Adrenal gland (tissue), 5 donors: ENCODE measurements at regions not wholly inside any gene's neighbourhood (a gene's known extent, or its start where the extent isn't known, plus 50 kb on each side); places are given as distances from the start of the nearest gene placed in this dataset.

Source experiments
- POLR2A ChIP-seq, 2 donors: fragments of 450-650 bp; IDR thresholded peaks; one replicate each; pipeline ENCODE4 v1.6.1; 2017; ENCODE audit warnings: antibody characterized with exemption in 2 of 2, mild to moderate bottlenecking in 2 of 2, moderate library complexity in 1 of 2
- TF ChIP-seq, protein P1 (sequence below), 6 experiments: fragments of 450-650 bp in 4 of 6; fragments of 200-600 bp in 2 of 6; sonication (generic) in 1 of 6; IDR thresholded peaks; 1 replicate in 5 of 6; 2 replicates in 1 of 6; pipeline versions ENCODE4 v1.5.1 to v1.8.0; 2016 to 2021; ENCODE audit warnings: antibody characterized with exemption in 6 of 6, mild to moderate bottlenecking in 2 of 6, moderate library complexity in 1 of 6
- donor health status: DM: no; HTN: no; CAD: no.

DNA sequence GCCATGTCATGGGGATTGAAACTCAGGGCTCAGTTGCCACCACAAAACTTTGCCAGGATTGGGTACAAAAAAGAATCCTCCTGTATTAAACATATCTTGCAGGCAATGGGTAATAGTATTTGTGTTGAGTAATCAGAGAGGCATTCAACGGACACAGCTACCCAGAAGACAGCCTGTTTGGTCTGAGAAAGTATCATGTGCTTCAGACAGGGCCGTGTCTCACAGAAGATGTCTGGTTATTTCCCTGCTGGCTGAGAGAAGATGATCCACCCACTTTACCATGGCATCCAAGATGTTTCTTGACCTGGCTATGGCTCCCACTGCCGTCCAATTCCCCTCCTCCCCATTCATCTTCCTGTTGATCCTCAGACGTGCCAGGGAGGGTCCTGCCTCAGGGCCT, 304.3 kb upstream of the XYLT1 start:
- TF ChIP-seq, protein P1, sequence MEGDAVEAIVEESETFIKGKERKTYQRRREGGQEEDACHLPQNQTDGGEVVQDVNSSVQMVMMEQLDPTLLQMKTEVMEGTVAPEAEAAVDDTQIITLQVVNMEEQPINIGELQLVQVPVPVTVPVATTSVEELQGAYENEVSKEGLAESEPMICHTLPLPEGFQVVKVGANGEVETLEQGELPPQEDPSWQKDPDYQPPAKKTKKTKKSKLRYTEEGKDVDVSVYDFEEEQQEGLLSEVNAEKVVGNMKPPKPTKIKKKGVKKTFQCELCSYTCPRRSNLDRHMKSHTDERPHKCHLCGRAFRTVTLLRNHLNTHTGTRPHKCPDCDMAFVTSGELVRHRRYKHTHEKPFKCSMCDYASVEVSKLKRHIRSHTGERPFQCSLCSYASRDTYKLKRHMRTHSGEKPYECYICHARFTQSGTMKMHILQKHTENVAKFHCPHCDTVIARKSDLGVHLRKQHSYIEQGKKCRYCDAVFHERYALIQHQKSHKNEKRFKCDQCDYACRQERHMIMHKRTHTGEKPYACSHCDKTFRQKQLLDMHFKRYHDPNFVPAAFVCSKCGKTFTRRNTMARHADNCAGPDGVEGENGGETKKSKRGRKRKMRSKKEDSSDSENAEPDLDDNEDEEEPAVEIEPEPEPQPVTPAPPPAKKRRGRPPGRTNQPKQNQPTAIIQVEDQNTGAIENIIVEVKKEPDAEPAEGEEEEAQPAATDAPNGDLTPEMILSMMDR (IDR thresholded peaks at IDR 0.05), result no peak
- no peak for TF ChIP-seq POLR2A (IDR thresholded peaks at IDR 0.05)
